ENCODE measurements at regions not wholly inside any gene's neighbourhood (a gene's known extent, or its start where the extent isn't known, plus 50 kb on each side); places are given as distances from the start of the nearest gene placed in this dataset.

- TF ChIP-seq CTCF (CRISPR knock-in tag; IDR thresholded peaks at IDR 0.05) (no peak), FOXK1 (CRISPR knock-in tag; IDR thresholded peaks at IDR 0.05; ENCODE audit: borderline replicate concordance, low read depth) (no peak), ZNF30 (CRISPR knock-in tag; IDR thresholded peaks at IDR 0.05) (no peak), SRY (CRISPR knock-in tag; IDR thresholded peaks at IDR 0.05) (no peak), RAD21 (CRISPR knock-in tag; IDR thresholded peaks at IDR 0.05) (no peak), GABPA (IDR thresholded peaks at IDR 0.05; ENCODE audit: low read depth, low read length) (no peak), GABPA (CRISPR knock-in tag; IDR thresholded peaks at IDR 0.05; ENCODE audit: low read depth) (no peak), SKI (IDR thresholded peaks at IDR 0.05; ENCODE audit: partially characterized antibody) (no peak)
- TF ChIP-seq, protein P1, sequence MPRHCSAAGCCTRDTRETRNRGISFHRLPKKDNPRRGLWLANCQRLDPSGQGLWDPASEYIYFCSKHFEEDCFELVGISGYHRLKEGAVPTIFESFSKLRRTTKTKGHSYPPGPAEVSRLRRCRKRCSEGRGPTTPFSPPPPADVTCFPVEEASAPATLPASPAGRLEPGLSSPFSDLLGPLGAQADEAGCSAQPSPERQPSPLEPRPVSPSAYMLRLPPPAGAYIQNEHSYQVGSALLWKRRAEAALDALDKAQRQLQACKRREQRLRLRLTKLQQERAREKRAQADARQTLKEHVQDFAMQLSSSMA (CRISPR knock-in tag; IDR thresholded peaks at IDR 0.05) = no peak
- TF ChIP-seq, protein P2, sequence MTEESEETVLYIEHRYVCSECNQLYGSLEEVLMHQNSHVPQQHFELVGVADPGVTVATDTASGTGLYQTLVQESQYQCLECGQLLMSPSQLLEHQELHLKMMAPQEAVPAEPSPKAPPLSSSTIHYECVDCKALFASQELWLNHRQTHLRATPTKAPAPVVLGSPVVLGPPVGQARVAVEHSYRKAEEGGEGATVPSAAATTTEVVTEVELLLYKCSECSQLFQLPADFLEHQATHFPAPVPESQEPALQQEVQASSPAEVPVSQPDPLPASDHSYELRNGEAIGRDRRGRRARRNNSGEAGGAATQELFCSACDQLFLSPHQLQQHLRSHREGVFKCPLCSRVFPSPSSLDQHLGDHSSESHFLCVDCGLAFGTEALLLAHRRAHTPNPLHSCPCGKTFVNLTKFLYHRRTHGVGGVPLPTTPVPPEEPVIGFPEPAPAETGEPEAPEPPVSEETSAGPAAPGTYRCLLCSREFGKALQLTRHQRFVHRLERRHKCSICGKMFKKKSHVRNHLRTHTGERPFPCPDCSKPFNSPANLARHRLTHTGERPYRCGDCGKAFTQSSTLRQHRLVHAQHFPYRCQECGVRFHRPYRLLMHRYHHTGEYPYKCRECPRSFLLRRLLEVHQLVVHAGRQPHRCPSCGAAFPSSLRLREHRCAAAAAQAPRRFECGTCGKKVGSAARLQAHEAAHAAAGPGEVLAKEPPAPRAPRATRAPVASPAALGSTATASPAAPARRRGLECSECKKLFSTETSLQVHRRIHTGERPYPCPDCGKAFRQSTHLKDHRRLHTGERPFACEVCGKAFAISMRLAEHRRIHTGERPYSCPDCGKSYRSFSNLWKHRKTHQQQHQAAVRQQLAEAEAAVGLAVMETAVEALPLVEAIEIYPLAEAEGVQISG (CRISPR knock-in tag; IDR thresholded peaks at IDR 0.05) = no peak
Measured at GRCh38 chr5:17929171-17929570, 294.9 kb downstream of the TAF11L14 start.

All from HepG2 (cell line).